HEK293 (cell line): ENCODE measurements at regions not wholly inside any gene's neighbourhood (a gene's known extent, or its start where the extent isn't known, plus 50 kb on each side); places are given as distances from the start of the nearest gene placed in this dataset.

ENCODE experiments used
- CTCF ChIA-PET: fragments of 350-600 bp; formaldehyde crosslinking; extraction: SDS; loops from one replicate; lab custom pipeline; 2021; ENCODE audit warnings: antibody characterized with exemption; lab: Yijun Ruan, JAX
- POLR2A ChIA-PET: fragments of 300-600 bp; formaldehyde crosslinking; extraction: SDS; loops from one replicate; lab custom pipeline; 2020; ENCODE audit warnings: antibody characterized with exemption, inconsistent platforms; lab: Yijun Ruan, JAX
- H3K27ac ChIP-seq: fragments of 200-500 bp; sonication (Bioruptor generic); 2 replicates; pipeline ENCODE4 v1.5.1; 2014; ENCODE audit warnings: low read depth, low read length, control low read depth, inconsistent platforms; ENCODE audit errors: extremely low read depth
- H3K36me3 ChIP-seq, 2 experiments: fragments of 200-500 bp in 1 of 2; sonication (Bioruptor generic) in 1 of 2; 1 replicate in 1 of 2; 2 replicates in 1 of 2; pipeline ENCODE4 v1.5.1; 2014 to 2017; ENCODE audit warnings: inconsistent platforms in 2 of 2, low read length in 2 of 2; ENCODE audit not compliant: control insufficient read depth in 2 of 2, insufficient read depth in 1 of 2
- H3K4me1 ChIP-seq: fragments of 200-500 bp; sonication (Bioruptor generic); 2 replicates; pipeline ENCODE4 v1.5.1; 2014; ENCODE audit warnings: mild to moderate bottlenecking, low read length, inconsistent platforms; ENCODE audit not compliant: control insufficient read depth, insufficient read depth
- H3K4me3 ChIP-seq: 2 replicates; pipeline ENCODE4 v1.5.1; 2011; ENCODE audit warnings: low read depth, mild to moderate bottlenecking, control low read depth, low read length, moderate library complexity
- H3K9me3 ChIP-seq: fragments of 200-500 bp; sonication (Bioruptor generic); 2 replicates; pipeline ENCODE4 v1.5.1; 2014; ENCODE audit warnings: low read depth, low read length, inconsistent platforms; ENCODE audit not compliant: control insufficient read depth, insufficient read depth
- HOXA7 ChIP-seq: sonication (generic); formaldehyde crosslinking; IDR thresholded peaks from 2 replicates; pipeline ENCODE4 v1.8.1; 2022; ENCODE audit warnings: missing genetic modification reagents, borderline replicate concordance
- IKZF3 ChIP-seq: fragments of 450-650 bp; IDR thresholded peaks from 2 replicates; pipeline ENCODE4 v1.5.0; 2018; ENCODE audit warnings: missing biosample characterization, mild to moderate bottlenecking, missing genetic modification characterization, moderate library complexity
- KLF16 ChIP-seq: fragments of 450-650 bp; formaldehyde crosslinking; IDR thresholded peaks from 2 replicates; pipeline ENCODE4 v1.5.1; 2017; ENCODE audit warnings: missing biosample characterization, missing genetic modification characterization
- KLF9 ChIP-seq: fragments of 450-650 bp; formaldehyde crosslinking; IDR thresholded peaks from 2 replicates; pipeline ENCODE4 v1.5.1; 2016; ENCODE audit warnings: missing biosample characterization, missing genetic modification characterization, low read depth
- MYNN ChIP-seq: fragments of 450-650 bp; formaldehyde crosslinking; IDR thresholded peaks from 2 replicates; pipeline ENCODE4 v1.5.1; 2016; ENCODE audit warnings: missing biosample characterization, missing genetic modification characterization, borderline replicate concordance
- YY1 ChIP-seq: fragments of 450-650 bp; formaldehyde crosslinking; IDR thresholded peaks from 2 replicates; pipeline ENCODE4 v1.5.1; 2018; ENCODE audit warnings: missing biosample characterization, missing genetic modification characterization
- ZBTB1 ChIP-seq: fragments of 450-650 bp; formaldehyde crosslinking; IDR thresholded peaks from 2 replicates; pipeline ENCODE4 v1.5.1; 2016; ENCODE audit warnings: missing biosample characterization, missing genetic modification characterization
- ZBTB21 ChIP-seq: fragments of 450-650 bp; formaldehyde crosslinking; IDR thresholded peaks from 2 replicates; pipeline ENCODE4 v1.5.1; 2017; ENCODE audit warnings: missing biosample characterization, missing genetic modification characterization
- ZBTB7A ChIP-seq: fragments of 450-650 bp; formaldehyde crosslinking; IDR thresholded peaks from 2 replicates; pipeline ENCODE4 v1.5.1; 2016; ENCODE audit warnings: low read depth, missing biosample characterization, missing genetic modification characterization
- ZBTB8A ChIP-seq: fragments of 450-650 bp; formaldehyde crosslinking; IDR thresholded peaks from 2 replicates; pipeline ENCODE4 v1.5.1; 2016; ENCODE audit warnings: missing biosample characterization, missing genetic modification characterization
- ZNF112 ChIP-seq: fragments of 450-650 bp; formaldehyde crosslinking; IDR thresholded peaks from 2 replicates; pipeline ENCODE4 v1.5.0; 2017; ENCODE audit warnings: missing biosample characterization, missing genetic modification characterization
- ZNF221 ChIP-seq: fragments of 450-650 bp; formaldehyde crosslinking; IDR thresholded peaks from 2 replicates; pipeline ENCODE4 v1.5.1; 2017; ENCODE audit warnings: missing biosample characterization, missing genetic modification characterization, borderline replicate concordance
- ZNF248 ChIP-seq: fragments of 450-650 bp; formaldehyde crosslinking; IDR thresholded peaks from 2 replicates; pipeline ENCODE4 v1.5.1; 2017; ENCODE audit warnings: missing biosample characterization, missing genetic modification characterization
- ZNF423 ChIP-seq: fragments of 450-650 bp; formaldehyde crosslinking; IDR thresholded peaks from 2 replicates; pipeline ENCODE4 v1.5.1; 2016; ENCODE audit warnings: missing biosample characterization, missing genetic modification characterization
- ZNF629 ChIP-seq: fragments of 450-650 bp; formaldehyde crosslinking; IDR thresholded peaks from 2 replicates; pipeline ENCODE4 v1.5.1; 2017; ENCODE audit warnings: missing biosample characterization, missing genetic modification characterization
- ZNF660 ChIP-seq: fragments of 450-650 bp; IDR thresholded peaks from 2 replicates; pipeline ENCODE4 v1.5.1; 2018; ENCODE audit warnings: missing biosample characterization, mild to moderate bottlenecking, missing genetic modification characterization
- ZNF776 ChIP-seq: fragments of 450-650 bp; formaldehyde crosslinking; IDR thresholded peaks from 2 replicates; pipeline ENCODE4 v1.5.0; 2017; ENCODE audit warnings: missing biosample characterization, missing genetic modification characterization, borderline replicate concordance
- ZNF777 ChIP-seq: fragments of 450-650 bp; formaldehyde crosslinking; IDR thresholded peaks from 2 replicates; pipeline ENCODE4 v1.5.1; 2017; ENCODE audit warnings: missing biosample characterization, missing genetic modification characterization, borderline replicate concordance
- ZNF791 ChIP-seq: fragments of 450-650 bp; formaldehyde crosslinking; IDR thresholded peaks from 2 replicates; pipeline ENCODE4 v1.5.1; 2016; ENCODE audit warnings: missing biosample characterization, missing genetic modification characterization
- ZXDB ChIP-seq: fragments of 450-650 bp; formaldehyde crosslinking; IDR thresholded peaks from 2 replicates; pipeline ENCODE4 v1.5.1; 2016; ENCODE audit warnings: missing biosample characterization, missing genetic modification characterization
- TF ChIP-seq, protein P1 (sequence below): fragments of 450-650 bp; formaldehyde crosslinking; IDR thresholded peaks from 2 replicates; pipeline ENCODE4 v1.5.1; 2017; ENCODE audit warnings: missing biosample characterization, missing genetic modification characterization
- TF ChIP-seq, protein P2 (sequence below): fragments of 450-650 bp; formaldehyde crosslinking; IDR thresholded peaks from 2 replicates; pipeline ENCODE4; 2016; ENCODE audit warnings: missing biosample characterization, missing genetic modification characterization
- TF ChIP-seq, protein P3 (sequence below): fragments of 450-650 bp; formaldehyde crosslinking; IDR thresholded peaks from 2 replicates; pipeline ENCODE4 v1.5.1; 2017; ENCODE audit warnings: missing biosample characterization, missing genetic modification characterization
- TF ChIP-seq, protein P4 (sequence below): fragments of 450-650 bp; formaldehyde crosslinking; IDR thresholded peaks from 2 replicates; pipeline ENCODE4 v1.5.1; 2016; ENCODE audit warnings: missing biosample characterization, missing genetic modification characterization
- TF ChIP-seq, protein P5 (sequence below): fragments of 450-650 bp; formaldehyde crosslinking; IDR thresholded peaks from 2 replicates; pipeline ENCODE4 v1.5.1; 2016; ENCODE audit warnings: missing biosample characterization, missing genetic modification characterization

DNA sequence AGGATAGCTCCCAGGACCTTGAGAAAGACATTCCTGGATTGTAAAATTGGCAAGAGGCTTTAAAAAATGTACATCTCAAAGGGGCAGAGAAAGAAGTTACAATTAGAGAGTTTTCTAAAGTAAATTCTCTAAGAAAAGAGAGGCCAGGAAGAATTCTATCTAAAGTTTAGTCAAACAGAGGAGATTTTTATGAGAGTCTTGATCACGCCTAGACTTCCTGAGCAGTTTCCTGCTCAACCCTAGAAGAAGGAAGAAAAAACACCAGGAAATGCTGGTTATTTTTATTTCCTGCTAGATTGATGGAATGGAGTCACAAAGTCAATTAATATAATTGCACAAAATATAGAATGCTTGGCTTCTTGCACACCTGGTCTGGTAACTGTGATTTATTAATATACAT, 269.1 kb downstream of the PCDH20 start (continued):
- TF ChIP-seq ZNF629 (no peak), ZNF423 (tag by site-specific recombination) (no peak), ZNF221 (tag by site-specific recombination) (no peak)
- TF ChIP-seq, protein P1, sequence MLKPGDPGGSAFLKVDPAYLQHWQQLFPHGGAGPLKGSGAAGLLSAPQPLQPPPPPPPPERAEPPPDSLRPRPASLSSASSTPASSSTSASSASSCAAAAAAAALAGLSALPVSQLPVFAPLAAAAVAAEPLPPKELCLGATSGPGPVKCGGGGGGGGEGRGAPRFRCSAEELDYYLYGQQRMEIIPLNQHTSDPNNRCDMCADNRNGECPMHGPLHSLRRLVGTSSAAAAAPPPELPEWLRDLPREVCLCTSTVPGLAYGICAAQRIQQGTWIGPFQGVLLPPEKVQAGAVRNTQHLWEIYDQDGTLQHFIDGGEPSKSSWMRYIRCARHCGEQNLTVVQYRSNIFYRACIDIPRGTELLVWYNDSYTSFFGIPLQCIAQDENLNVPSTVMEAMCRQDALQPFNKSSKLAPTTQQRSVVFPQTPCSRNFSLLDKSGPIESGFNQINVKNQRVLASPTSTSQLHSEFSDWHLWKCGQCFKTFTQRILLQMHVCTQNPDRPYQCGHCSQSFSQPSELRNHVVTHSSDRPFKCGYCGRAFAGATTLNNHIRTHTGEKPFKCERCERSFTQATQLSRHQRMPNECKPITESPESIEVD: no peak
- TF ChIP-seq, protein P2, sequence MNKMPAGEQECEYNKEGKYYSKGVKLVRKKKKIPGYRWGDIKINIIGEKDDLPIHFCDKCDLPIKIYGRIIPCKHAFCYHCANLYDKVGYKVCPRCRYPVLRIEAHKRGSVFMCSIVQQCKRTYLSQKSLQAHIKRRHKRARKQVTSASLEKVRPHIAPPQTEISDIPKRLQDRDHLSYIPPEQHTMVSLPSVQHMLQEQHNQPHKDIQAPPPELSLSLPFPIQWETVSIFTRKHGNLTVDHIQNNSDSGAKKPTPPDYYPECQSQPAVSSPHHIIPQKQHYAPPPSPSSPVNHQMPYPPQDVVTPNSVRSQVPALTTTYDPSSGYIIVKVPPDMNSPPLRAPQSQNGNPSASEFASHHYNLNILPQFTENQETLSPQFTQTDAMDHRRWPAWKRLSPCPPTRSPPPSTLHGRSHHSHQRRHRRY: no peak
- TF ChIP-seq, protein P3, sequence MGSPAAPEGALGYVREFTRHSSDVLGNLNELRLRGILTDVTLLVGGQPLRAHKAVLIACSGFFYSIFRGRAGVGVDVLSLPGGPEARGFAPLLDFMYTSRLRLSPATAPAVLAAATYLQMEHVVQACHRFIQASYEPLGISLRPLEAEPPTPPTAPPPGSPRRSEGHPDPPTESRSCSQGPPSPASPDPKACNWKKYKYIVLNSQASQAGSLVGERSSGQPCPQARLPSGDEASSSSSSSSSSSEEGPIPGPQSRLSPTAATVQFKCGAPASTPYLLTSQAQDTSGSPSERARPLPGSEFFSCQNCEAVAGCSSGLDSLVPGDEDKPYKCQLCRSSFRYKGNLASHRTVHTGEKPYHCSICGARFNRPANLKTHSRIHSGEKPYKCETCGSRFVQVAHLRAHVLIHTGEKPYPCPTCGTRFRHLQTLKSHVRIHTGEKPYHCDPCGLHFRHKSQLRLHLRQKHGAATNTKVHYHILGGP (tag by site-specific recombination): no peak

DNA sequence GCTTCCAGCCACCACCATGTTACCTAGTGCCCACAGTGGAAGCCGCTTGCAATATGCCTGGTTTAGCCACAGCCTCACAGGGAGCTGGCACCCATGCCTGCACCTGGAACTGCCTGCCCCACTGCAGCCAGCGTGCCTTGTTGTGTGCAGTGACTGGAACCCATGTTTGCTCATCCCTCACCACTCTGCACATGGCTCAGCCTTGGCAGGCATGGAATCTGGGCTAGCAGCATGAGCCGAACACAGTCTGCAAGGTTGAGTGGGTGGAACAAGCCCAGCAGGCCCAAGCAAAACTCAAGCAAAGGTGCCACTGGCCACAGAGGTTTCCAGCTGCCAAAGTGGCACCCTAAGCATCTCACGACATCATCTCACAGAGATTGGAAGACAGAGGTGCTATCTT, 269.5 kb downstream of the PCDH20 start:
- POLR2A ChIA-PET: no interaction called here
- Histone ChIP-seq H3K4me1 (no peaks in the 10 kb centered on the region), H3K9me3 (no peaks in the 10 kb centered on the region), H3K36me3 (no peaks in the 10 kb centered on the region), H3K27ac (no peak overlapping the region), H3K4me3 (no peak overlapping the region)
- CTCF ChIA-PET: no interaction called here
- TF ChIP-seq ZNF248 (tag by site-specific recombination): no peak
- TF ChIP-seq MYNN (tag by site-specific recombination): no peak
- no peak for TF ChIP-seq IKZF3 (tag by site-specific recombination)
- TF ChIP-seq ZNF791: no peak
- TF ChIP-seq ZXDB (tag by site-specific recombination): no peak
- no peak for TF ChIP-seq ZBTB7A (tag by site-specific recombination)
- TF ChIP-seq ZNF776 (tag by site-specific recombination): no peak

DNA sequence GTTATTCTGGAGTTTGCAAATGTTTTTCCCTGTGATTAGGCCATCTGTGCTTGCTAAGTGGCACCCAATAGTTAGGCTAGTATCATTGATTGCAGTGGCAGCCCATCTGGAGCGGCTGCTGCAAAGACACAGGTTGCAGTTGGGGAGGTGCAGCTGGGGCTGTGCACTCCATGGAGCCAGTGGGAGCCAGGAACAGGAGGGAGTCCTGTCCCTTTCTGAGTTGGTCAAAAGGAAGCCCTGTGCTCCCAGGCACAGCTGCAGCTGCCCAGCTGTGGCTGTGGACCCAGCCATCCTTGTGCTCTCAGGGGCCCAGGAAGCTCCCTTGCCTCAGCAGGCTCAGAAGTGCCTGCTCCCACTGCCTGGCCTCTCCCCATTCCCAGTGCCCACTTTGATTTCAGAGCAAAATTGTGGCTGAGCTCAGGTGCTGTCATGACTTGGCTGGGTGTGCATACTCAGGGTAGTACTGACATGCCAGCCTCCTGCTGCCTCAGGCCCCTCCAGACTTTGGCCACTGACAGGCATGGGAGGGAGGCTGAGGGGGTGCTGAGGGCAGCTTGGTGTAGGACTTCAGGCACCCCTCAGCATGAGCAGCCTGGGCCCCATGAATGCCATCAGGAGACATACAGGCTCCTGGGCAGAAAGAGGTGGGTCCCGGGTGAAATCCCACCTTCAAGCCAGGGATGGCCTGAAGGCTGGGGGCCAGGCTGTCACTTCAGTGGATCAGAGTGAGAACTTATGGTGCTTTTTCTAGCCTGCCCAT, 270.6 kb downstream of the PCDH20 start:
- POLR2A ChIA-PET: no interaction called here
- CTCF ChIA-PET: no interaction called here
- Histone ChIP-seq H3K4me1 (no peaks in the 10 kb centered on the region), H3K36me3 (no peaks in the 10 kb centered on the region), H3K9me3 (no peaks in the 10 kb centered on the region), H3K4me3 (no peak overlapping the region), H3K27ac (no peak overlapping the region)
- TF ChIP-seq HOXA7 (no peak), ZNF423 (tag by site-specific recombination) (no peak), KLF9 (tag by site-specific recombination) (no peak), ZNF660 (no peak), ZNF791 (no peak), ZNF777 (no peak), ZBTB1 (tag by site-specific recombination) (no peak), KLF16 (tag by site-specific recombination) (no peak), ZBTB8A (no peak), YY1 (tag by site-specific recombination) (no peak), ZNF112 (tag by site-specific recombination) (no peak), ZBTB21 (tag by site-specific recombination) (no peak)
- TF ChIP-seq, protein P4, sequence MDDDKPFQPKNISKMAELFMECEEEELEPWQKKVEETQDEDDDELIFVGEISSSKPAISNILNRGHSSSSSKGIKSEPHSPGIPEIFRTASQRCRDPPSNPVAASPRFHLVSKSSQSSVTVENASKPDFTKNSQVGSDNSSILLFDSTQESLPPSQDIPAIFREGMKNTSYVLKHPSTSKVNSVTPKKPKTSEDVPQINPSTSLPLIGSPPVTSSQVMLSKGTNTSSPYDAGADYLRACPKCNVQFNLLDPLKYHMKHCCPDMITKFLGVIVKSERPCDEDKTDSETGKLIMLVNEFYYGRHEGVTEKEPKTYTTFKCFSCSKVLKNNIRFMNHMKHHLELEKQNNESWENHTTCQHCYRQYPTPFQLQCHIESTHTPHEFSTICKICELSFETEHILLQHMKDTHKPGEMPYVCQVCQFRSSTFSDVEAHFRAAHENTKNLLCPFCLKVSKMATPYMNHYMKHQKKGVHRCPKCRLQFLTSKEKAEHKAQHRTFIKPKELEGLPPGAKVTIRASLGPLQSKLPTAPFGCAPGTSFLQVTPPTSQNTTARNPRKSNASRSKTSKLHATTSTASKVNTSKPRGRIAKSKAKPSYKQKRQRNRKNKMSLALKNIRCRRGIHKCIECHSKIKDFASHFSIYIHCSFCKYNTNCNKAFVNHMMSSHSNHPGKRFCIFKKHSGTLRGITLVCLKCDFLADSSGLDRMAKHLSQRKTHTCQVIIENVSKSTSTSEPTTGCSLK (tag by site-specific recombination): no peak
- TF ChIP-seq, protein P5, sequence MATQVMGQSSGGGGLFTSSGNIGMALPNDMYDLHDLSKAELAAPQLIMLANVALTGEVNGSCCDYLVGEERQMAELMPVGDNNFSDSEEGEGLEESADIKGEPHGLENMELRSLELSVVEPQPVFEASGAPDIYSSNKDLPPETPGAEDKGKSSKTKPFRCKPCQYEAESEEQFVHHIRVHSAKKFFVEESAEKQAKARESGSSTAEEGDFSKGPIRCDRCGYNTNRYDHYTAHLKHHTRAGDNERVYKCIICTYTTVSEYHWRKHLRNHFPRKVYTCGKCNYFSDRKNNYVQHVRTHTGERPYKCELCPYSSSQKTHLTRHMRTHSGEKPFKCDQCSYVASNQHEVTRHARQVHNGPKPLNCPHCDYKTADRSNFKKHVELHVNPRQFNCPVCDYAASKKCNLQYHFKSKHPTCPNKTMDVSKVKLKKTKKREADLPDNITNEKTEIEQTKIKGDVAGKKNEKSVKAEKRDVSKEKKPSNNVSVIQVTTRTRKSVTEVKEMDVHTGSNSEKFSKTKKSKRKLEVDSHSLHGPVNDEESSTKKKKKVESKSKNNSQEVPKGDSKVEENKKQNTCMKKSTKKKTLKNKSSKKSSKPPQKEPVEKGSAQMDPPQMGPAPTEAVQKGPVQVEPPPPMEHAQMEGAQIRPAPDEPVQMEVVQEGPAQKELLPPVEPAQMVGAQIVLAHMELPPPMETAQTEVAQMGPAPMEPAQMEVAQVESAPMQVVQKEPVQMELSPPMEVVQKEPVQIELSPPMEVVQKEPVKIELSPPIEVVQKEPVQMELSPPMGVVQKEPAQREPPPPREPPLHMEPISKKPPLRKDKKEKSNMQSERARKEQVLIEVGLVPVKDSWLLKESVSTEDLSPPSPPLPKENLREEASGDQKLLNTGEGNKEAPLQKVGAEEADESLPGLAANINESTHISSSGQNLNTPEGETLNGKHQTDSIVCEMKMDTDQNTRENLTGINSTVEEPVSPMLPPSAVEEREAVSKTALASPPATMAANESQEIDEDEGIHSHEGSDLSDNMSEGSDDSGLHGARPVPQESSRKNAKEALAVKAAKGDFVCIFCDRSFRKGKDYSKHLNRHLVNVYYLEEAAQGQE (tag by site-specific recombination): no peak
